Hepatocyte (in vitro differentiated cells): ENCODE measurements at regions not wholly inside any gene's neighbourhood (a gene's known extent, or its start where the extent isn't known, plus 50 kb on each side); places are given as distances from the start of the nearest gene placed in this dataset.

Experiments used
- DNase-seq: peaks from one replicate; pipeline ENCODE4 v3.0.0-alpha.2; 2016; ENCODE audit warnings: low spot score
- H2AFZ ChIP-seq: fragments of 200-600 bp; sonication (generic); 2 replicates; pipeline ENCODE4 v1.6.0; 2016; ENCODE audit warnings: antibody characterized with exemption, mild to moderate bottlenecking
- H3K27ac ChIP-seq: fragments of 200-600 bp; sonication (generic); 2 replicates; pipeline ENCODE4 v1.5.1; 2016; ENCODE audit warnings: mild to moderate bottlenecking
- H3K27me3 ChIP-seq: fragments of 200-600 bp; sonication (generic); 2 replicates; pipeline ENCODE4 v1.6.1; 2016
- H3K36me3 ChIP-seq: fragments of 200-600 bp; sonication (generic); replicated peaks from 2 replicates; pipeline ENCODE4 v1.5.1; 2016; ENCODE audit warnings: low read depth; ENCODE audit not compliant: insufficient read depth
- H3K4me1 ChIP-seq: fragments of 200-600 bp; sonication (generic); 2 replicates; pipeline ENCODE4 v1.5.1; 2016; ENCODE audit warnings: mild to moderate bottlenecking, moderate library complexity; ENCODE audit not compliant: insufficient read depth
- H3K4me2 ChIP-seq: fragments of 200-600 bp; sonication (generic); 2 replicates; pipeline ENCODE4 v1.6.0; 2016
- H3K4me3 ChIP-seq: fragments of 200-600 bp; sonication (generic); 2 replicates; pipeline ENCODE4 v1.5.1; 2016; ENCODE audit warnings: mild to moderate bottlenecking
- H3K79me2 ChIP-seq: fragments of 200-600 bp; sonication (generic); 2 replicates; pipeline ENCODE4 v1.6.0; 2017; ENCODE audit warnings: mild to moderate bottlenecking
- H3K9me2 ChIP-seq: fragments of 200-600 bp; sonication (generic); replicated peaks from 2 replicates; pipeline ENCODE4 v1.6.0; 2017; ENCODE audit warnings: mild to moderate bottlenecking; ENCODE audit not compliant: insufficient read depth
- H3K9me3 ChIP-seq: fragments of 200-600 bp; sonication (generic); 2 replicates; pipeline ENCODE4 v1.5.1; 2016; ENCODE audit warnings: low read depth, mild to moderate bottlenecking
- H4K20me1 ChIP-seq: fragments of 200-600 bp; sonication (generic); 2 replicates; pipeline ENCODE4 v1.6.0; 2016; ENCODE audit warnings: mild to moderate bottlenecking; ENCODE audit not compliant: insufficient read depth, poor library complexity, severe bottlenecking
- CTCF ChIP-seq: fragments of 200-600 bp; sonication (generic); IDR thresholded peaks from 2 replicates; pipeline ENCODE4 v1.5.1; 2016; ENCODE audit warnings: antibody characterized with exemption, mild to moderate bottlenecking; ENCODE audit not compliant: poor library complexity
- EZH2 ChIP-seq: fragments of 200-600 bp; sonication (generic); IDR thresholded peaks from 2 replicates; pipeline ENCODE4 v1.6.1; 2016; ENCODE audit warnings: antibody characterized with exemption, mild to moderate bottlenecking, borderline replicate concordance
- EZH2phosphoT487 ChIP-seq: fragments of 200-600 bp; sonication (generic); IDR thresholded peaks from one replicate; pipeline ENCODE4 v1.6.1; 2018; ENCODE audit warnings: antibody characterized with exemption, mild to moderate bottlenecking, low read depth, moderate library complexity; ENCODE audit not compliant: unreplicated experiment, severe bottlenecking
- WGBS: methylation state at CpG from one replicate; pipeline ENCODE4 v1.1.6; 2016; ENCODE audit warnings: low lambda C conversion rate; ENCODE audit errors: missing lambda C conversion rate; 5-methylcytosine and 5-hydroxymethylcytosine counted together

- Histone ChIP-seq H3K27ac (no peak overlapping the region), H4K20me1 (no peaks in the 10 kb centered on the region), H2AFZ (no peak overlapping the region), H3K9me3 (no peaks in the 10 kb centered on the region), H3K27me3 (no peaks in the 10 kb centered on the region), H3K4me2 (no peak overlapping the region), H3K4me3 (no peak overlapping the region), H3K4me1 (no peaks in the 10 kb centered on the region), H3K36me3 (no peaks in the 10 kb centered on the region), H3K79me2 (no peaks in the 10 kb centered on the region), H3K9me2 (no peaks in the 10 kb centered on the region)
- TF ChIP-seq EZH2phosphoT487 (no peak), CTCF (no peak), EZH2 (no peak)
- no peak for DNase-seq
- 96% methylated on average over 3 of the region's 3 CpGs for WGBS
These were observed 161.2 kb downstream of the SNX18 start for GRCh38 chr5:54678737-54679136.

- no peaks in the 10 kb centered on the region for H3K27me3 ChIP-seq
- H4K20me1 ChIP-seq: no peaks in the 10 kb centered on the region
- H3K36me3 ChIP-seq: no peaks in the 10 kb centered on the region
- H3K4me1 ChIP-seq: no peaks in the 10 kb centered on the region
- H2AFZ ChIP-seq: no peak overlapping the region
- no peak for DNase-seq
- no peaks in the 10 kb centered on the region for H3K79me2 ChIP-seq
- H3K4me3 ChIP-seq: no peak overlapping the region
- 87% methylated on average over 3 of the region's 3 CpGs for WGBS
- no peak for TF ChIP-seq EZH2
- no peak for TF ChIP-seq EZH2phosphoT487
- TF ChIP-seq CTCF: no peak
- H3K4me2 ChIP-seq: no peak overlapping the region
- no peak overlapping the region for H3K27ac ChIP-seq
- H3K9me3 ChIP-seq: no peaks in the 10 kb centered on the region
- H3K9me2 ChIP-seq: no peaks in the 10 kb centered on the region
These were observed 159.2 kb downstream of the SNX18 start for GRCh38 chr5:54676481-54677340.

GRCh38 chr5:54673523-54674225, 156.1 kb downstream of the SNX18 start:
- H2AFZ ChIP-seq: no peak overlapping the region
- no peaks in the 10 kb centered on the region for H3K36me3 ChIP-seq
- H3K4me1 ChIP-seq: no peaks in the 10 kb centered on the region
- H3K9me2 ChIP-seq: no peaks in the 10 kb centered on the region
- WGBS: 80% methylated on average over 4 of the region's 4 CpGs
- H3K27me3 ChIP-seq: no peaks in the 10 kb centered on the region
- H3K27ac ChIP-seq: no peak overlapping the region
- no peaks in the 10 kb centered on the region for H3K79me2 ChIP-seq
- no peak for DNase-seq
- H3K4me2 ChIP-seq: no peak overlapping the region
- peaks cover under 1% of the 10 kb centered on the region for H3K9me3 ChIP-seq
- no peak for TF ChIP-seq CTCF
- H4K20me1 ChIP-seq: no peaks in the 10 kb centered on the region
- H3K4me3 ChIP-seq: no peak overlapping the region
